Activated CD4-positive, alpha-beta T cell treated with anti-CD3 and anti-CD28 coated beads, Interleukin-2, amount 50 U/mL, for 24 hours (primary cell): ENCODE measurements at regions not wholly inside any gene's neighbourhood (a gene's known extent, or its start where the extent isn't known, plus 50 kb on each side); places are given as distances from the start of the nearest gene placed in this dataset.

ENCODE experiments used
- DNase-seq, 2 donors: peaks; one replicate each; pipeline ENCODE4 v3.0.0-alpha.2; 2020; ENCODE audit warnings: low read depth in 1 of 2, low spot score in 1 of 2

DNA sequence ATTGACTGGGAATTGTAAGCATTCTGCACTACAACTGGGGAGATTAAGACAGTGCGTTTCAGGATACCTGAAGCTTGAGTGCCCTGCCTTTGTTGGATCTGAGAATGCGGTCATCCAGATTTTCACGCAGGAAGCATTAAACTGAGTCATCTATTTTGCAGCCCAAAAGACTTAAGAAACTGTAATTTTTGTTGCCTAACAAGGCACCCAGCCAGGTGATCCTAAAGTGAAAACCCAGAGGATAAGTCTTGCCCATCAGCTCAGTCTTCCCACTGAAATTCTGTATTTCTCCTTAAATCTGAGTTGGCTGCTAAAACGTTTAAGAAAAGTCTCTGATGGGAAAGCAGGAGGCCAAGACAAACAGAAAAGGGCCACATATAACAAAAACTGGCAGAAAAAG lies 242.5 kb upstream of the TMCO5A start:
- no peak for DNase-seq

DNA sequence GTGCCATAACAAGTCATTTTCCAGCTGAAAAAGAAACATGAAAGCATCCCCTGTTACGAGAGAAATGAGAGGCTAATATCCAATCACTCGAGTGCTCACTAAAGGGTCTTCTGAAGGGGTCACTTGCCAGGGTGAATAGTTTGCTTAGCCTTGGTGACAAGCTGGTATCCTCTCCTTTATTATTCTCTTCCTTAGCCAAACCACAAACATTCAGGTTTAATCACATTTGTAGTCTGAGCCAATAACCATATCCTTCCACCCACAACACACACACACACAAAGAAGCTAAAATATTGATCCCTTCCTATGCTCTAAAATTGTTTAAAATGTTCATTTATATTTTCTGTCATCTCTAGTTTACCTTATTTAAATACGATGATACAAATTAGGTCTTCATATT lies 240.5 kb upstream of the TMCO5A start:
- no peak for DNase-seq

DNA sequence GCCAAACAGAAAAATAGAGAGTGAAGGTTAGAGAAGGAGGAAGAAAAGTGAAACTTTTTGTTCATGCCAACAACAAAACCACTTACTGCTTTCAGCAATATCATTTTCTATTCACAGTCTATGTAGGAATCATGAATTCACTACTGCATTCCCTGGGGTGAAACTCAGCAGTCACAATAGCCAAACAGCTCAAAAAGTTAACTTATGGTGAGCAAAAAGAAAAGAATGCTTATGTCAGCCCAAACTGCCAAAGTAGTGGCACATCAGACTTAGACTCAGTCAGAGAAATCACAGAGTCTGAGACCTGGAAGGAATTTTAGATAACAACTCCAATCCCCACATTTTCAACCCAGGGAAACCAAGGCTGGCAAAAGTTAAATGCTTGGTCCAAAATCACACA lies 238.7 kb upstream of the TMCO5A start:
- DNase-seq = no peak

DNA sequence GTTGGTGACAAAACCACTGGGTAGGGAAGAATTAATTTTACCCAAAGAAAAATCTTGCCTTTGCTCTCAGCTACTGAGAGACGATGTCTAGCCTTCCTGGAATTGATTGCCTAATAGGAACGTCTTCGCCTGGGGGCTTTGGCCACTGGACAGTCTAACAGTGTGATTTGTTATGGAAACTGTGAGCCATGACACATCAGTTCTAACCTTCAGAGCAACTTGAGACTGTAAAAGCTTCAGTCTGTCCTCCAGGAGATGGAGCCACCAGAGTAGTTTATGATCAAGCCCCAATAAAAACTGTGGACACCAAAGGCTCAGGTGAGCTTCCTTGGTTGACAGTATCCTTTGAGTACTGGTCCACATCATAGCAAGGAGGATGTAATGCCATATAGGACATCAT lies 235.8 kb upstream of the TMCO5A start:
- no peak for DNase-seq

DNA sequence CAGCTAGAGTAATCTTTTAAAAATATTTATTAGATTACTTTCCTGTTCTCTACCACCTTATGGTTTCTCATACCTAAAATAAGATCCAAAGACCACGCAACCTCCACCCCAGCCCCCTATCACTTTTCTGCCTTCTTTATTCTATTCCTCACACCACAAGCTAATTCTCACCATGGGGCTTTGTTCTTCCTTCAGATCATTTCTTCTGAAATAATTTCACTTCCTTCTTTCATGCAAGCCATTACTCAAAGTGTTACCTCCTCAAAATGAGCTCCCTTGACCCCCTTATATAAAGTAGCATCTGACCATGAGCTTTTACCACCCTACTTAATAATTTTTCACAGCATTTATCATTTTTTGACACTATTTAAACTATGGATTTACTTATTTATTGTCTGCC lies 233.2 kb upstream of the TMCO5A start:
- DNase-seq = no peak

DNA sequence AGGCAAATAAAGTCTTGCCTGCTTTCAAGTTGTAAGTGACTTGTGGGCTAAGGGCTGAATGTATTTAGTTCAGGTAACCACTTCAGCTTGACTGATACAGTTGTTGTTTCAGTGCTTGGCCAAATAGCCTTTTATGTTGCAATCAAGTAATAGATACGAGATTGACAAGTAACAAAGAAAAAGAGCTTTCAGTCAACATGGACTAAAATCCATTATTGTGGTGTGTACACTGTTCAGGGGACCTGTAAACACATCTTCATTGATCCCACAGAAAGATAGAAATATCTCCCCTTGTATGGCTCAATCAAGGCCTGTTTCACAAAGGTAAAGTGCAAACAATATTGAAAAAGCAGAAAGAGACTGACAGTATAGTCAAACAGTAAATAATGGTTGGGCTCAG lies 224.8 kb upstream of the TMCO5A start:
- DNase-seq = no peak

DNA sequence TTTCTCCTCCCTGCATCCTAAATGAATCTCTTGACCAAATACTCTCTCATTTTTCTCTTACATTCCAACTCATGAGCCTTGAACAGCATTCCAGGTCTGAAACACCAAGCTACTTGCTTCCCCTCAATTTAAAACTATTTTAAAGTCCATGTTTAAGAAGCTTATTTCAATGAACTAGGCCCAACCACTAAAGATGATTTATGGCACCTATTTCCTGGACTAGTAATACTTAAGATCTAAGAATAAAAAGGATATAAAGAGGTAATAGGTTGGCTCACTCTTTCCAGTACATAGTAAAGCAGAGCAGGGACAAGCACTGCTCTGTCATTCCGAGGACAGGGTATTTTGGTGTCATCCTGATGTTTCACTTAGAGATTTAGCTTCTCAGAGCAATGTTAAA lies 219.3 kb upstream of the TMCO5A start:
- DNase-seq = no peak

DNA sequence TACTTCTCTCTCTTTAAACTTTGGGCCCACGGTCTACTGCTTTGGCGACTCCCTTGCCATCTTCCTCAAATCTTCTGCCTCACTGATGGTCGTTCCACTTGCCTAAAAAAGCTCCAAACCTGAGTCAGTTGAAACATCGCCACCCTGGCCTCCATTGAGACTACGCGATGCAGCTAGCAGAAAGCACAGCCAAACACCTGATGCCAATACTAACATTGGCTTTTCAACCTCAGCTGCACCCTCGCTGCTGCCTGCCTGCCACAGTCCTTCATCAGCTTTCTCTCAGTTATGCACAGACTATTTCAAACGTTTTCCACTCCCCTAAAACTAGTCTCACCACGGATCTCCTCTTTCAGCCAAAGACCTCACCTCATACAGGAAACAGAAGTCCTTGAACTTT lies 214.2 kb upstream of the TMCO5A start:
- DNase-seq = no peak

DNA sequence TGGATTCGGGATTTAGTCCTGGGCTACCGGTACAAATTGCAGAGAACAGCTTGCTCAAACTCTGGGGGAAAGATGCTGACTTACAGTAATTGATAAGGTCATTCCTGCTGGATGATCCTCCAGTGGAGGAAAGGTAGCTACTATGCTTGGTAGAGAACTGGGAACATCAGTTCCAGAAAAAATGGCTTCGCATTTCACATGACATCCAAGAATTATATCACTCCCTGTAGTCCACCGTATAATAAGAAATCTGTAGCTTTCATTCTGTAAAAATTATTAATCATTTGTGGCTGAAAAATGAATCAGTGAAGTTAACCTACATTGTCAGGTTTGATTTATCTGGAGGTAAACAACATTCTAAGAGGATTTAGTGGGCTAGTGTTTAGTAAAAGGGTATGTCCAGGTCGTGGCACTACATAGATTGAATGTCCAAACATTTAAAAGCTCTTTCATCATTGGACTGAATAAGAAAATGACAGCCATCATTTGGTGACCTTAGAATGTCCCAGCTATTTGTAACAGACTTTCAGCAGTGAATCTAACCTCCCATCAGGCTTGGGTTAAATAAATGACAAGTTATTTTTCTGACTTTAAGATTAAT lies 203.2 kb upstream of the TMCO5A start:
- no peak for DNase-seq

DNA sequence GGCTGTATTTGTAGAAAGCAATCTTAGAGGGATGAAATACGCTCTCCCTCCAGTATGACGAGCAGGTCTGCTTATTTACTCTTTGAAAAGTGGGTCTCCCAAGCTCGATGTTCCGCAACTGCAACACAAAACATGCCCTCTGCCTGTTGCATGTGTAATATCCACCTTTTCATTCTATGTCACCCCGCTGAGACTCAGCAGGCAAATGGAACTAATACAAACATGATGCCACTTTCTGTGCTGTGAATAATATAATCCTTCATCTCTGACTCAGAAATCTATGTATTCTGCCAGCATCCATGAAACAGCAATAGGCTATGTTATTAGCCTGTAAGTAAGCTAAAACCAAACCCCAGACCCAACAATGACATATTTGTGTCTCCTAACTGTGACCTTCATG lies 200.8 kb upstream of the TMCO5A start:
- DNase-seq = no peak

DNA sequence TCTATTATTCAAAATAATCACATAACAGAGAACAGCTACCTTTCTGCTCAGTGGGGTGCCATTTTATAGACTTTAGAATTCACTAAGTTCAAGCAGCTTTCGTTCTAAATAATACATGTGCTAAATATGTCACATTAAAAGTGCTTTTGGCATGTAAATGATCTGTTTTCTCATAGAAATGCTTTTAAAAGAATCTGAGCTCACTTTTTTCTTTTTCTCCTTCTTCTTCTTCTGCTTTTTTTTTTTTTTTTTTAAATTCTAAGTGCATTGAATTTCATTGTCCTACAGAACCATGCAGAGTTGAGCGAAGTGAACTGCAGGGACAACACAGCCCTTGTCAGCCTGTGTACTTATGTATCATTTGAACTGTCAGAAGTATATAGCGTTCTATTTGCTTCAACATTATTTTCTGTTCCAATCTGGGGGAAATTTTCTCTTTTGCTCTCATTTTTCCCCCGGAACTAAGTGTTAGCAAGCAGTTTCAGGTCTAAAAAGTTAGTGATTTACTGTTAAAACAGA lies 193.8 kb upstream of the TMCO5A start:
- DNase-seq = no peak

DNA sequence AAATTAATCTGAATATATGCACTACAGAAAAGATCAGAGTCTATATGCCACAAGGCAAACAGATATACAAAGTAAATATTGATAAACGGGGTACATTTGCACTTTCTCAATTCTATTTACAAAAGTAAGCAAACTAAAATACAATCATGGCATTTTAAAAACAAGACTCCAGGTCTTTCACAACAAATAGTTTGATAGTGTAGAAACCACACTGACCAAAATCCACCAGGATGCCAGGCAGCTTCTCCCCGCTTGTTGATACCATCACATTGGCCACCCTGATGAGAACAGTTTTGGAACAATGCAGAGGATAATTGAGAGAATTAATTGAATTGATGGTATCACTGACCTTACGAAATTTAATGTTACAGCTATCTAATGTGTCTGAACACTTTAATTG lies 190.6 kb upstream of the TMCO5A start:
- DNase-seq = no peak

DNA sequence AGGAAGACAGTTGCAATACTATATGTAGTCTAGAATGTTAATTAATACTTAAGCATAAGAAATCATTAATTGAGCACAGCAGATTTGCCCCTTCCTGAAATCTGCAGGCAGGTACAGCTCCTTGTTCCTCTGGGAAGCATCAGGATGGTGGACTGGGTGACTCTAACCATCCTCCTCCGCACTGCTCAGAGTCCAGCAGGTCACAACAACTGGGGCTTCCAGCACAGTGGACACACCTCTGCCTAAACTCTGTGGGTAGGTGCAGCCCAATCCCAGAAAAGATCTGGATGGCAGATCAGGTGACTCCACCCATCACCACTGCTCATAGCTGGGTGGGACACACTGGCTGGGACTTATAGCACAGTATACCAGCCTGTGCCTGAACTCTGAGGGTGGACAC lies 189.9 kb upstream of the TMCO5A start:
- no peak for DNase-seq

DNA sequence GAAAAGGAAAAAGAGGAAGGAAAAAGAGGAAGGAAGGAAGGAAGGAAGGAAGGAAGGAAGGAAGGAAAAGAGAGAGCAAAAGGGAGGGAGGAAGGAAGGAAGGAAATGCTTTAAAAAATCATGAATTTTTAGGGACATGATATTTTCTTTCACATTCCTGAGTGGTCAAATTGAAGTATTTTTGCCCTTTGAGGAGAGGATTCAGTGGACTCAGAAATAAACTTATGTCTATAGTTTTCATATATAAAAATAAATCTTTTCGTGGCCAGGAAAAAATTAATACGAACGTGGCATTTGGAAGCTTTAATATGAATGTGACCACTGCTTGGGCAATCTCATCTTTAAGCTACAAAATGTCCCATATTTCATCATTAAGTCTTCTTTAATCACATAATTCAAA lies 183.0 kb upstream of the TMCO5A start:
- no peak for DNase-seq

DNA sequence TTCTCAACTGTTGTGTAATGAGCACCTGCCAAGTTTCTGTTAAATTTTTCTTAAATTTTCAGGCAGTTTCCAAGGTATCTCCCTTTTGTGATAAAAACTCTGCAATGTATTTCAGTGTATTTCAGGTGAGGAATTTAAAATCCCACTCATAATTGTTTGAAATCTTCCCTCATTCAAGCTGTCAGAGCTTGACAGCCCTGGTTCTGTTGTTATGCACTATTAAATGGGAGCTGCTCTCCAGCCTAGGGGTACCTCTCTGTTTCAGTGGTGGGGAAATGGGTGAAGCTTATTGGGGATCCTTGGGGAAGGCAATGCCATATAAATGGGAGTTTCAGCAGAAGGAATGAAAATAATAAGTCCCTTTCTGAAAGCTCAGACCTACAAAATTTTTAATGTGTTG lies 178.0 kb upstream of the TMCO5A start:
- no peak for DNase-seq

DNA sequence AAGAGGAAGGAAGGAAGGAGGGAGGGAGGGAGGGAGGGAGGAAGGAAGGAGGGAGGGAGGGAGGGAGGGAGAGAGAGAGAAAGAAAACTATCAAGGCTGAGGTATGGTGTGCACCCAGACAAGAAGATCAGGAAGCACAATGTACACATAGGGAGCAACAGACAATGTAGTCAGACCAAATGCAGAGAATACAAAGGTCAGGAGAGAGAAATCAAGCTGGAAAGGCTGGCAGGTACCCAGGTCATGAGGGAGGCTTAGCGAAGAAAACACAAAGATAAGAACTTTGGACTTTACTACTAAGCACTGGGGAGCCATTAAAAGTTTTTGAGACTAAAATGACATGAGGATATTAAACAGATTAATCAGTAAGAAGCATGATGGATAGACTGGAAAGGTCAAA lies 176.0 kb upstream of the TMCO5A start:
- no peak for DNase-seq

DNA sequence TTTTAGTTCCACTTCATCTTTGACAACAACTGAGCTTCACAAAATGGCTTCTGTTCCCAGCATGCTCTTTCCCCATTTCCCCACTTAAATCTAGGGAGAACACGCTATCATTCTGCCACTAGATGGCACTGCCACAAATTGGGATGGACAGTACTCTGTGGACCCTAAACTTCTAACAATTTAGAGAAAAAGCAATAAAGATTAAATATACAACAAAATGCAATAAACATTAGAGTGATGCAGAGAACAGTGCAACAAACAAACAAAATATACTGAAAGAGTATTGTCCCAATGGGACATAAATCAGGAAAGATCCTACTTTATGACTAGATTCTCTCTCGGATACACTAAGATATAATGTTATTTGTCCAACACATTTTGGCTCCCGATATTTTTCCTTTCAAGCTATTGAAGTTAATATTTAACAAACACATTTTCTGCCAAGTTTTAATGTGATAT lies 169.7 kb upstream of the TMCO5A start:
- DNase-seq = peak in 1 of 2 donors; percentile 8

DNA sequence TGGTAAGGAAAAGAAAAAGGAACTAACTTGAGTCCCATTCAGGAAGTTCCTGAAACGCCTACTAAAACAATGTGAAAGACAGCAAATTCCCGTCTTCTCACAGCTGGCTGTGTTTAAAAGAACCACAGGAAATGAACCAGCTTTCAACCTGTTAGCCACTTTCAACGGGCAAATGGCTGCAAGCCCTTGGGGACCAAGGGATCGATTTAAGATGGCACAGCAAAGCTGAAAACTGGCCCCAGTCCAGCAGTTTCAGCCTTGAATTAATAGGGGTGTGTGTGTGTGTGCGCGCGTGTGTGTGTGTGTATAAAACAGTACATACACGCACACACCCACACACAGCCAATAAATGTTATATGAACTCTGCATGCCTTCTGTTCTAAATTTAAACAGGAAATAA lies 168.7 kb upstream of the TMCO5A start:
- no peak for DNase-seq

DNA sequence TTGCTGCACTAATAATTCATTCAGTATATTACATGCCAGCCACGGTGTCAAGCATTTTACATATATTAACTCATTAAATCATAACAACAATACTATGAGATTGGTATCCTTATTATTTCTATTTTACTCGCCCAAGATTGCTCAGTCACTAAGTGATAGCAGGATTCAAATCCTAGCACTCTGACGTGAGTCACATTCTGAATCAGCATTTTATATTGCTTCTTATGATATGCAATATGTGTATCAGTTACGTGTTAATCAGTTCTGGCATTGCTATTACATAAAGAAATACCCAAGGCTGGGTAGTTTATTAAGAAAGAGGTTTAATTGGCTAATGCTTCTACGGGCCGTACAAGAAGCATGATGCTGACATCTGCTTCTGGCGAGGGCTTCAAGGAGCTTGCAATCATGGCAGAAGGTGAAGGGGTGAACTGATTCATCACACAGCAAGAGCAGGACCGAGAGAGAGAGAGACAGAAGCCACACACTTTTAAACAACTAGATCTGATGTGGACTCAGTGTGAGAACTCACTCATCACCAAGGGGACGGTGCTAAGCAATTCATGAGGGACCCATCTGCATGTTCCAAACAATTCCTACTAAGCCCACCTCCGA lies 166.5 kb upstream of the TMCO5A start:
- DNase-seq = no peak

DNA sequence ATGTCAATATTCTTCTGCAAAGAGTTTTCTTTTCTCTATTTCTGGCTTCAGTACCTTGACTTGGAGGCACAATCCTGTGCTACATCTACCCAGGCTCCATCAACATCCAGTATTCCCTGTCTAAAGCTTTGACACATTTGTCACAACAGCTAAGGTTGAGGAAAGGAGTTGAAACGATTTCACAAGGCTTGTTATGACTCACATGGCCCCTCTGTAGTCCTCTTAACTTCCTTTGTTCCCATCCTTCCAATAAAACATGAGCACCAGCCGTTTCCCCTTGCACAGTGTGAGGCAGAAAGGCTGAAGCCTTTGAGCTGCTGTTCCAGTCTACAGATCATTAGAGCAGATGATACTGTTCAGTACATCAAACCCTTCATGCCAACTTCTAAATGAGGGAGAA lies 163.0 kb upstream of the TMCO5A start:
- no peak for DNase-seq

DNA sequence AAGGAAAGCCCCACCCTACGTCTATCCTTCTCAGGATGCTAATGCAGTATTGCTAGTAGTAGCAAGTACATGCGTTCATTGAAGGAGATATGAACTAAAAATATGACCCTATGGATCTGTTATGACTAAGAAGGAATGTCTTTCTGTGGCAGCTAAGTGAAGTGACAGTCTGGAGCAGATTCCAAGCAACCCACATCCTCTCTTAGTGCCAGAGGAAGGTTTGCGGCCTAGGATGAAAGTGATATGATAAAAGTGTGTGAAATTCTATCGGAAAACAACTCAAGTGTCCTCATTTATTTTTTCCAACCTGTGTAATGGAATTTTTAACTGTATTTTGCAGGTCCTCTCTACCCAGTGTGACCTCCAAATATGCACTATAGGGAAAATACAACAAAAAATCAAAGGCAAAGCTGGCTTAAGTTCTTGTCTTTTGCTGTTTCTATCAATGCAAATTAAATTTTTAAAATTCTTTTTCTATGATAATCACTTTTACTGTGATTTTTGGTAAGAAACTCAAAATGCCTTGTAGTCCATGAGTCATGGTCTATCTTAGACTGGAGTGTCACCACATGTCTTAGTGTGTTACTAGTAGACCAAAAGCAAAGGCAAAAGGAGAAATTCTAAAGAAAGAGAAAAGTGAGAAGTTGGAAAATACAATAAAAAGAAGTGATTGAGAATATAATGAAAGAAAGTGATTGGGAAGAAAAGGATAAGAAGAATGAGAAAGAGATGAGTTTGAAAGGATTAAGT lies 161.2 kb upstream of the TMCO5A start:
- no peak for DNase-seq

DNA sequence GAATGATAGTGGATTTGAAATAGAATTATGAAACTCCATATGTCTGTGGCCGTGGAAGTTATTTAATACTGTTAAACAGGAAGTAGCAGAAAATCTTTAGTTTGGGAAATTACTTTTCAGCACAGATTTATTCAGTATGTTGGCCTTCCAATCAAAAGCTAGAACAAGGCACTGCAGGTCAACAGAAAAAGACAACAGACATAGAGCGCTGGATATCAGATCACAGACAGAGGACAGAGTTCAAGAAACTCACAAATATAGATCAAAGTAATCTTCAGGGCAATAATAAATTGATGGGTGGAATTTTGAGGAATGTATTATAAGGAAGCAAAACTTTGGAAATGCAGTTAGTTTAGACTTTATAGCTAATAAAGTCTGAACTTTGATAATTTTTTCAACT lies 159.5 kb upstream of the TMCO5A start:
- DNase-seq = no peak

DNA sequence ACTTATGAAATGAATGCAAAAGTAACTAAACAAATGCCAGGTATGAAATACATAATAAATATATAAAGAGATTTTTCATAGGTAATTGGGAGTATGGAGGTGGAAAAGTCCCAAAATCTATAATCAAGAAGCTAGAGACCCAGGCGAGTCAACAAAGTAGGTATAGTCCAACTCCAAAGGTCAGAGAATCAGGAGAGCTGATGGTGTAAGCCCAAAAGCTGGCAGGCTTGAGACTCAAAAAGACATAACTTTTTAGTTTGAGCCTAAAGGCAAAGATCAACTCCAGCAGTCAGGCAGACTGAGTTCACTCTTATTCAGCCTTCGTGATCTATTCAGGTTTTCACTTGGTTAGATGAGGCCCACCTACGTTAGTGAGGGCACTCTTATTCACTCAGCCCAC lies 157.4 kb upstream of the TMCO5A start:
- DNase-seq = no peak
